ENCODE measurements at regions not wholly inside any gene's neighbourhood (a gene's known extent, or its start where the extent isn't known, plus 50 kb on each side); places are given as distances from the start of the nearest gene placed in this dataset.
A peak's percentile ranks its signal among the peaks of the same experiment; 100 is the strongest.

DNA sequence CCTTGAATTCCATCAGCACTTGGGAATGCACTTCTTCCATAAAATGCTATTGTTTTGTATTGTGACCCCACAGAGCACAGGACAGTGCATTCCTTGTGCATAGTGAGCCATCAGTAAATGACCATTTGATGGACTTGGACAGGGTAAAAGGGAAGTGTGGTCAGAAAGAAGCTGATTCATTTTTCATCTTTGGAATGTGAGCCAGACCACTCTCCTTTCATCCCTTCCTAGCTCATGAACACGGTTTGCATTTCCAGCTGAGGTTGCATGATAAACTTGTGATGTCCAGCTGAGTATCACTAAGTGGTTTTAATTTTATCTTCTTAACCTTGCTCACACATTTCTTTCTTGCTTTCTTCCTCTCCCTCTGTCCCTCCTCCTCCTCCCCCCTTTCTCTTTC lies 101.3 kb downstream of the NUDT12 start:
- DNase-seq = no peak

DNA sequence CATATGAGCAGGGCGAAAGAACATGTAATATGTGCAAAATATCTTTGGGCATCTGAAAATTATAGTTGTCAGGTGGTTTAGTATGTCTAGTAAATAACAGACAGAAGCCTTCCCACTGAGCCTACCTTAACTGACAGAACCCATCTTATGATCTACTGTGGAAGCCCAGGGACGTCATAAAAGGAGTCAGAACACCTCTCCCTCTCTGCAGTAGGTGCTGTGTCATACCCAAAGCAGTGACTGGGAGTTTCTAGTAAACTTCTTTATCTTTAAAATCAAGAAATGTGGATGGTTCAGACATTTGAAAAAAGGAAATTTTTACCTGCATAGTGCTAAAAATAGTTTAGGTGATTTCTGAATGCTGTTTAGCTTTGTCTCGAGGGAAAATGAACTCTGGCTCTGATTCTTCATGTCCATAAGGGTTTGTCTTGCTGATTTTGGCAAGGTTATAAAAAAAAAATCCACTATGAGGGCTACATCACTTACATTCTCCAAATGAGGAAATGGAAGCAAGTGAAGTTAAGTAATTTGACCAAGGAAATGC lies 104.0 kb downstream of the NUDT12 start:
- DNase-seq = no peak

- no peak for DNase-seq
Observed at GRCh38 chr5:103456476-103456875, 106.1 kb downstream of the NUDT12 start.

DNA sequence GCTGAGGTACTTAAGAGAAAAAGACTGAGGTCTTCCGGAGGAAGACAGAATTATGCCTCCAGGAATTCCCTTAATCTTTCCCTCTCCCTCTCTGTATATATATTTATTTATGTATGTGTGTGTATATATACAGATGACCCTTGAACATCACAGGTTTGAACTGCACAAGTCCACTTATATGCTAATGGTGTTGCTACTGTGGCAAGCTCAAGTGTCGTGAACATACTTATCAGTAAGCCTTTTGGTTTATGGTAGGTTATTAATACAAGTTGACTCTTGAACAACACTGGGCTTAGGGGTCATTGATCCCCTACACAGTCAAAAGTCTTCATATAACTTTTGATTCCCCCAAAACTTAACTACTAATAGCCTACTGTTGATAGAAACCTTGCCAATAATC lies 106.8 kb downstream of the NUDT12 start:
- DNase-seq = no peak

DNA sequence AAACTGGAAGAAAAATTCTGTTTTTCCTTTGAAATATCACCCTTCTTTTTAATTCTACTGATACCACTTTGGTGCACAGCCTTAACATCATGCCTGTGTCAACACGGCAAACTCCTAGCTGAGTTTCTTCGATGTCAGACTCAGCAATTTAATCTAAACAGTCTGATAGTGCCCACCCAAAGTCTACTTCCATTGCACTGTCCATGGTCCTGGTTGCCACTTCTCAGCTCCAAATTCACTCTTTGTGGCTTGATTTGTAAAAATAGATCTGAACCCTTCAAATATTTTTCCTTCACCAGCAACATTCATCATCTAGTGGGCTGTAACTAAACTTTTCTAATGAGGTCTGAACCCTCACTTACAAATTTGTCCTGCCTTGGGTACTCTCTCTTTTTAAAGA lies 107.8 kb downstream of the NUDT12 start:
- DNase-seq = no peak

GRCh38 chr5:103452666-103453065 lies 109.9 kb downstream of the NUDT12 start:
- DNase-seq = no peak

GRCh38 chr5:103452089-103452488 lies 110.5 kb downstream of the NUDT12 start:
- no peak for DNase-seq

GRCh38 chr5:103451261-103451660 lies 111.3 kb downstream of the NUDT12 start:
- no peak for DNase-seq

DNA sequence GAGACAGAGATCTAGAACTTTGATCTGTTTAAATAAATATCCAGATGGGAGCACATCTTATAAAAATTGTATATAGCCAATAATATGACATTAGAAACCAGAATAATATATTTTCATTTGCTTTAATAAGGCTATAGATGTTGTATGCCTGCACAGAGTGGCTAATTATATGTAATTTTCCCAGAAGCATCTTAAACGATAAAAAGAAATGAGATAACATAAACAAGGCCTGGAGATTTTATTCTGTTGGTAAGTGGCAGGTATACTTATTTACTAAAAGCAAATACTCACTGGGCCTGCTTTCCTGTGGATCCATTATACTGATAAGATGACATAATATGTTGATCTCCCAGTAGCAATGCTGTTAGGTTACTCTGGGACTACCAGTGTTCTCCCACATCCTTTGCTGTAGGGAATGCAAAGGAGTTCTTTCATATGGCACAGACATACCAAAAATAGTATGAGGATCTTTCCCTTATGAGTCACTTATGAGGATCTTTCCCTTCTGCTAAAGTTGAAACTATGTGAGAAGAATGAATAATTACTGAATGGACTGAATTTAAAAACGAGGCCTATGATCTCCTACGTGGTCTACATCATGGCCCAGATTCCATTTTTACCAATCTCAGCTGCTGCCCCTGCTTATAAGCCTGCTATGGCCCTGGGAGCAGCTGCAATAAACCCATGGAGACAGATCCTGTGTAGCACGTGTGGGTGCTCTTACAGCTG lies 112.1 kb downstream of the NUDT12 start:
- DNase-seq = peak in 1 of 3 experiments; percentile 8

GRCh38 chr5:103446813-103447212 lies 115.8 kb downstream of the NUDT12 start:
- no peak for DNase-seq

- DNase-seq = no peak
Observed at GRCh38 chr5:103445426-103446035, 117.1 kb downstream of the NUDT12 start.

DNA sequence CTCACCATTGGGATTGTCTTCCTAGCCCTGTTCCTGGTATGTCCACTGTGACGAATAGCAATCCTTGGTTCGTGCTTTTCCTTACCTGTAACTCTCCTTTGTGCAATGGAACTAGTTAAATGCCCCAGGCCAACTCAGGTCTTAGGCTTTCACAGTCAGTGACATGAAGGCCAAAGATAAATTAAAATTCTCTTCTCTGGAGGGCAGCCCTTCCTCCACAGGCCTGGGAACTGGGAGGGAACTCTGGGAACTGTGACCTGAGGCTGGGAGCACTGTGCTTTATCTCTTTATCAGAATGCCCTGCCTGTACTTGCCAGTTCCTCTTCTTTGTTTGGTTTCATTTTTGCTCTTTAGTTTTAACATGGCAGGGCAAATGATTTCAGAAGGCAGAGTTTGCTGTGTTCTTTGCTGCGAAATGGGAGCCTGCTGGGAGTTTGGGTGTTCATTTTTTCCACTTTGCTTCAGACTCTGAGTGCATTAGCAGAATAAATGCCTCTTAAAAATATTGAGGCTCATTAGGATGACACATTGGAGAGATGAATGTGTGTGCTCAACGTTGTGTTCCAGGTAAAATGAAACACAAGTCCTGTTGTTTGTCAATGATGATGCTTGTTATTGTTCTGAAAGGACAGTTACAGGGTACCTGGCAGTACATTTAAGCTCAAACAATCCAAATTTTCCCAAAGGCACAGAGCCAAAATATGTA lies 118.1 kb downstream of the NUDT12 start:
- peak in 1 of 3 experiments; percentile 19 for DNase-seq

GRCh38 chr5:103442750-103443149 lies 119.8 kb downstream of the NUDT12 start:
- DNase-seq = no peak

DNA sequence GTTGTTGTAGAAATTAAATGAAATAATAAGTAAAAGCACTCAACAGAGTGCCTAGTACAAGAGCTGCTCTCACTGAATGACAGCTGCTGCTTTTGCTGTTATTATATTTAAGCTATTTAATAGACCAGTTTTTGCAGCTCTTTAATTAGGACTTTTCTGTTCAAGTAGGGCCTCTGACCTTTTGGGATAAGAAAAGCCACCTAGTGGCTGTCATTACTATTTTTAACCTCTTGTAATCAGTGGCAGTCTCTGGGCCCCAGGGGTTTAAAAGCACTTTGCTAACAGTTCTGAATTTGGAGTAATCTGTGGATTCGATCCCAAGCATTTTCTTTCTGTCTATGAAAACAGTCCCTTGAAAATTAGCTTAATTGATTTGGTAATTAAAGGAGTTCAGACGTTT lies 121.1 kb downstream of the NUDT12 start:
- no peak for DNase-seq

DNA sequence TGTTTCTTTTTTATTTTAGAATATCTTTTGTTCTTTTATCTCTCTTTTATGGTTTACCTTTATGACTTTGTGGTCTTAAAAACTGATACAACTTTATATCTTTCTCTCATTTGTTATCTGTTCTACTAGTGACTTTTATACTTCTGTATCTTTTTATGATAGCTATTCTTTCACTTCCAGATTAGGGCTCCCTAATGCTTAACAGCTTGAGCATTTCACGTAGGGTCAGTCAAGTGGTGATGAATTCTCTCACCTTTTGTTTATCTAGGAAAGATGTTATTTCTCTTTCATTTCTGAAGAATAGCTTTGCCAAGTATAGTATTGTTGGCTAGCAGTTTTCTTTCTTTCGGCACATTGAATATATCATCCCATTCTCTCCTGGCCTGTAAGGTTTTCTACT lies 123.6 kb downstream of the NUDT12 start:
- no peak for DNase-seq

DNA sequence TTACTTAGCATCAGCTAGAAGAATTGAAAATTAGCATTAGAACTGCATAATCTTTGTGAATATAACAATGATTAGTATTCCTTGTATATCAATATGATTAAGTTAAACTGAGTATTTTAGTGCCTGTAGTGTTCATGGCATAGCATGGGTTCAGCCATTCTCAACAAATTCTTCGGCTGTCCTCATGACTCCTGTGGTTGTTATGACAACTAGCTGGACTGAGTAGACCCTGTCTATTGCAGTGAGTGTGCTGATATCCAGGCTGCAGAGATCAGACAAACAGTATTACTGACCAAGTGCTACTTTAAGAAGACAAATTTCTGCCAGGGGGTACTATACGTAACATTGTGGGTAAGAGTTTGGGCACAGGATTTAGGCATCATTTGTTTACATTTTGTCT lies 125.9 kb downstream of the NUDT12 start:
- DNase-seq = no peak

GRCh38 chr5:103436112-103436511 lies 126.5 kb downstream of the NUDT12 start:
- DNase-seq = no peak

DNA sequence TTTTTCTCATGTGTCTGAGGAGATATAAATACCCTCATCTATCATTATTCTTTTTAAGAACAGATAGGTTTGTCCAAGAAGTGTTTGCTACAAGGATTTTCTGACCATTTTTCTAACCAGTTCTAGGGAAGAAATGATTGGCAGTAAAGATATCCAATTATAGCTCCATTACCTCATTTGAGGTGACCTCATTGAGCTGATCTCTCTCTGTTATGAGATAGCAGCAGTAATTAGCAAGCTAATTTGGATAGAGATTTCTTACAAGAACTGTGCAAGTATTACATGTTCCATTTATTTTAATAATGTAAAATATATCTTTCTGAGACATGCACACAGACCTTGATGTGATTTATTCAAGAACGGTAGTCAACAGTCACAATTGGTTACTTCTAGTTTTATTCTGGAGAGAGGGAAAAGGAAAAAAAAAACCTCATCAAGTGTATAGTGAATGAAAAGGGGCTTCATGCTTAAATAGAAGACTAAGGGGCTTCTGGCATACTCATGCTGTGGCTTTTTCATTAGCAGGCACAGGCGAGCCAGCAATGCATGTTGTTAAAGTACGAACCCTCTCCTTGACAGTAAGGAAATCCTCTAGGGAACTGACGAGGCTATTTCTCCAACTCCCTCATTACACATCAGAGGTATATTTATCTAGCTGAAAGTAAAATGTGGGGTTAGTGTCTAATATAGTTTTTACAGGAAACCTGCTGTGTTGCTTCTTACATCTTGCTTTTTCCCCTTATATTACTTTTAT lies 127.3 kb downstream of the NUDT12 start:
- peak in 1 of 3 experiments; percentile 40 for DNase-seq

GRCh38 chr5:103434057-103434456 lies 128.5 kb downstream of the NUDT12 start:
- peak in 1 of 3 experiments; percentile 17 for DNase-seq

DNA sequence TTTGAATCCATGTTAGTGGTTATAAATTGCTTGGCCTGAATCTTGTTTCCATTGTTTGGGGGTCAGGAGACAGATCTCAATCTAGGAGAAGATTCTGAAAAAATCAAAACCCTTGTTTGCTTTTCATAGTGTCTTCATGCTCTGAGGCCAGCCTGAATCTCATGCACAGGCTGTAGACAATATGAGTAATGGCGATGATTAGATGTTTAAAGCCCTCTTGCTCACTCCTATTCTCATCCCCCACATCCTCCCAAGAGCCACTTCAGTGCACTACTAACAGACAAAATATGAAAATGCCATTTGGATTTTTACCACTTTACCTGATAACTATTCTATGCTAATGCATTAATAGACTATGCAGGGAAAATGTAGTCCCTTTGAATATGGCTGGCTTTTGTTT lies 129.4 kb downstream of the NUDT12 start:
- peak in 2 of 3 experiments; percentile 1 to 75 for DNase-seq

DNA sequence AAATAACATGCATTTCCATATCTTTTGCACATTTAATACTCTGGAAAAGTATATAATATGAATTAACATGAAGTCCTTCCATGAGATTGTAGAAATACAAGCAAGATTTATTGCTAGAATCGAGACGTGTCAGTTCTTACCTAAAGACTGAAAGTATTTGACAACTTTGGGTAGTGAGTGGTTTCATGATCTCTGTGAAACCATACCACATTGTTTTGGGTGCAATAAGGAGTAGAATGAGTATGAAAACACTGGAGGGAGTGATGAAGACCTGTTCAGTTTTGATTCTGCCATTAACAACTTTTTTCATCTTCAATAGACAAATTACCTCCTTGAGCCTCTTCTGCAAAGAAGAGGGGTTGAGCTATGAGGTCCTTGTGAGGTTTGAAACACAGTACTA lies 133.7 kb downstream of the NUDT12 start:
- no peak for DNase-seq

DNA sequence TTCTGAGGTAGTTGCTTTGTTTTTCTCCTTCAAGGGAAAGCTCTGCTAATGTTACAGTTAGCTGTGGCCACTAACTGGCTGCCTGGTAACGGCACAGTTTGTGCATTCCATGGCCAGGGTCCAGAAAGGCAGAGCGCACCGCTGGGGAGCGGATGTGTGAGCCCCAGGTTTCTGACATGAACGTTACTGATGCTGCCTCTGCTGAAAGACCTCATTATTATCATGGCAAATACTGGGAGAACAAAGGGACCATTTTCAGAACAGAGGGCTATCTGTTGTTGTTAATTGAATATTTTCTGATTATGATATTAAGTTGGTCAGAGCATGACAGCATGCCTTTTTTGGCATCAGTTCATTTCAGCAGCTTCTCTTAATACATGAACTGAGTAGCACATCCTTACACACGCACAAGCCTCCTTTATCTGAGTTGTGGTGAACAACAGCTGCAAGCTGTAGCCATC lies 134.1 kb downstream of the NUDT12 start:
- DNase-seq = peak in 2 of 3 experiments; percentile 24 to 63

GRCh38 chr5:103427326-103427725 lies 135.3 kb downstream of the NUDT12 start:
- DNase-seq = no peak
